Neural progenitor cell (in vitro differentiated cells): ENCODE measurements at regions not wholly inside any gene's neighbourhood (a gene's known extent, or its start where the extent isn't known, plus 50 kb on each side); places are given as distances from the start of the nearest gene placed in this dataset.

Experiments
- EZH2 ChIP-seq: fragments of 200-600 bp; sonication (generic); IDR thresholded peaks from 2 replicates; pipeline ENCODE4 v1.6.1; 2017; ENCODE audit warnings: antibody characterized with exemption, mild to moderate bottlenecking, moderate library complexity
- TF ChIP-seq, protein P1 (sequence below): fragments of 200-600 bp; sonication (generic); IDR thresholded peaks from 2 replicates; pipeline ENCODE4 v1.5.1; 2017; ENCODE audit warnings: antibody characterized with exemption, mild to moderate bottlenecking

DNA sequence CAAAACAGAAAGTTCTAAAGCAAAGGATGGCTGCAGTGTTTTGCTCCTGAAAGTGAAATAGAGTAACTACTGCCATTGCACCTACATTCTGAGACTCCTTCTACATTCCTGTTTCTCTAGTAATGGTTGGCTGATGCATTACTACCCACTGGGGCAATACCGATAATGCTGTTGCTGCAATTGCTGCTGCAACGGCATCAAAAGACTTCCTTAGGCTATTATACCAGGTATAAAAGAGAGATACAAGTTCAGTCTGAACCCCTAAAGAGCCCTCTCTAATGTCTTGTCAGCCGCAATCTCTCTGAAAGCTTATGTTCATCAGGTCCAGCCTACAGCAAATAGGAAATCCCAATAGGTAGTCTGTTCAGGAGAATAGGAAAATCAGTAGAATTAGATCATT lies 338.4 kb downstream of the PABPC4L start:
- TF ChIP-seq, protein P1, sequence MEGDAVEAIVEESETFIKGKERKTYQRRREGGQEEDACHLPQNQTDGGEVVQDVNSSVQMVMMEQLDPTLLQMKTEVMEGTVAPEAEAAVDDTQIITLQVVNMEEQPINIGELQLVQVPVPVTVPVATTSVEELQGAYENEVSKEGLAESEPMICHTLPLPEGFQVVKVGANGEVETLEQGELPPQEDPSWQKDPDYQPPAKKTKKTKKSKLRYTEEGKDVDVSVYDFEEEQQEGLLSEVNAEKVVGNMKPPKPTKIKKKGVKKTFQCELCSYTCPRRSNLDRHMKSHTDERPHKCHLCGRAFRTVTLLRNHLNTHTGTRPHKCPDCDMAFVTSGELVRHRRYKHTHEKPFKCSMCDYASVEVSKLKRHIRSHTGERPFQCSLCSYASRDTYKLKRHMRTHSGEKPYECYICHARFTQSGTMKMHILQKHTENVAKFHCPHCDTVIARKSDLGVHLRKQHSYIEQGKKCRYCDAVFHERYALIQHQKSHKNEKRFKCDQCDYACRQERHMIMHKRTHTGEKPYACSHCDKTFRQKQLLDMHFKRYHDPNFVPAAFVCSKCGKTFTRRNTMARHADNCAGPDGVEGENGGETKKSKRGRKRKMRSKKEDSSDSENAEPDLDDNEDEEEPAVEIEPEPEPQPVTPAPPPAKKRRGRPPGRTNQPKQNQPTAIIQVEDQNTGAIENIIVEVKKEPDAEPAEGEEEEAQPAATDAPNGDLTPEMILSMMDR = no peak
- TF ChIP-seq EZH2 = no peak
